CD4-positive, alpha-beta T cell treated with Interleukin-10 for 1 hour (primary cell): ENCODE measurements at regions not wholly inside any gene's neighbourhood (a gene's known extent, or its start where the extent isn't known, plus 50 kb on each side); places are given as distances from the start of the nearest gene placed in this dataset.
"Not testable (repeated sequence)": the region's sequence is repeated elsewhere in the genome, so short reads cannot be mapped to it uniquely, and the experiment has no call there.

Experiments used
- DNase-seq: peaks from one replicate; pipeline ENCODE4 v3.0.0-alpha.2; 2020

DNA sequence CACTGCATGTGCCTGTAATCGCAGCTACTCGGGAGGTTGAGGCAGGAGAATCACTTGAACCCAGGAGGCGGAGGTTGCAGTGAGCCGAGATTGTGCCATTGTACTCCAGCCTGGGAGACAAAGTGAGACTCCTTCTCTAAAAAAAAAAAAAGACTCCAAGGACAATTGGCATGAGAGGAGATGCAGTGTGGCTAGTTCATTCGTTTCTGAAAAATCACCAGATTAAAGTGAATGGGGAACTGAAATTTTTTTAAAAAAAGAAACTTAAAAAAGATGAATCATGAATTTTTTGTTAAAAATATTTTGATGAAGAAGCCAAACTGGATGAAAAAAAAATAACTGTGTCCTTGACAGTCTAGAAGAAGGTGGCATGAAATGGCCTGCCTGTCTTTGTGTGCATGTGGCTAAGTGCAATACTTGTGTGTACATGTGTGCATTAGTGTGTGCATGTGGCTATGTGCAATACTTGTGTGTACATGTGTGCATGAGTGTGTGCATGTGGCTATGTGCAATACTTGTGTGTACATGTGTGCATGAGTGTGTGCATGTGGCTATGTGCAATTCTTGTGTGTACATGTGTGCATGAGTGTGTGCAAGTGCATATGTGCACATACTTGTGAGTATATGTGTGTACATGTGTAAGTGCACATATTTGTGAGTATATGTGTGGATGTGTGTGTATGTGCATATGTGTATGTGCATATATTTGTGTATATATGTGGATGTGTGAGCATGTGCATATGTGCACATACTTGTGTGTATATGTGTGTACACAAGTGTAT is 391.7 kb upstream of the KLF6 start:
- no peak for DNase-seq

DNA sequence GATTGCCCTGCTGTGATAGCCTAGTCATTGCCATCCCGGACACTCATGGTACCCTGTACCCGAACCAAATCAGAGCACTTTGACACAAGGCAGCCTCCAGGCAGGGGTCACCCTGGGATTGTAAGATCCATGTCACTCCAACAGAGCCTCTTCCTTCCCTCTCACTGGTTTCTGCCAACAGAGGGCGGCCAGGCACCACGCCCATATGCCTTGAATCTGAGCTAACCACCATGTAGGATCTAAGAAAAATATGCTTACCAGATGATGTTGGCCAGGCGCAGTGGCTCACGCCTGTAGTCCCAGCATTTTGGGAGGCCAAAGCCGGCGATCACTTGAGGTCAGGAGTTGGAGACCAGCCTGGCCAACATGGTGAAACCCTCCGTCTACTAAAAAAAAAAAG is 389.2 kb upstream of the KLF6 start:
- no peak for DNase-seq

- no peak for DNase-seq
These were observed 385.8 kb upstream of the KLF6 start for GRCh38 chr10:4170633-4171314.

- DNase-seq: no peak
These were observed 385.2 kb upstream of the KLF6 start for GRCh38 chr10:4170181-4170580.

GRCh38 chr10:4169448-4169847 is 384.4 kb upstream of the KLF6 start:
- DNase-seq: no peak

GRCh38 chr10:4167216-4167615 is 382.2 kb upstream of the KLF6 start:
- DNase-seq: no peak

DNA sequence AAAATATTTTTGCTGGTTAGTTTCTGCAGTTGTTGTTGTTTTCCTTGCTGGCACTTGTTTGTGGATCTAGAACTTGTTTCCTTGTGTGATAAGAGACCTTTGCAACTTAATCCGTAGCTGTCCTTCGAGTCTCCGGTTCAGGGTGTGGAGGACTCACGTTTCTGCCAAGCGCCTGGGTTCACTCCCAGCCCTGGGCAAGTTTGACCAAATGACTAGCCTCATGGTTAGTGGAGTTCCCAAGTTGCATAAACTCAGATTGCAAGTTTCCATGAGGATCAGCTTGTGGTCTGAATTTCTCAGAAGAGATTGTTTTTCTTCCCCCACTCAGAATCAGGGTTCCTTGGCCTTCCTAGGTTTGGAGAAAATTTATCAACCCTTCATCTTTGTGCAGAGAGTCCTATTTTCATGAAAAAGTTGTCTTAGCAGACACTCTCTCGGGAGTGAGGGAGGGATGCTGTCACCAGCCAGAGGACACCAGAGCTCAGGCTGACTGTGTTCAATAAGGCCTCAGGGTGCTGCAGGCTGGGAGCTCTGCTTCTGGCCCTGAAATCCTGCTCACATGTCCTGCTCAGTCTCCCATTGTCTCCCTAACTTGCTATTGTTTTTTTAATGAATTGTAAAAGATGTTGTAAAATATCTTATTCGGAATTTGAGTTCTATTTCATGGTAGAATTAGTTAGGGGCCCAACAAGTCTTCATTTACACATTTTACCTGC is 377.7 kb upstream of the KLF6 start:
- no peak for DNase-seq

- no peak for DNase-seq
These were observed 374.2 kb upstream of the KLF6 start for GRCh38 chr10:4159173-4159572.

GRCh38 chr10:4154191-4154715 is 369.2 kb upstream of the KLF6 start:
- peak; percentile 48 for DNase-seq

- no peak for DNase-seq
These were observed 366.5 kb upstream of the KLF6 start for GRCh38 chr10:4151466-4151865.

DNA sequence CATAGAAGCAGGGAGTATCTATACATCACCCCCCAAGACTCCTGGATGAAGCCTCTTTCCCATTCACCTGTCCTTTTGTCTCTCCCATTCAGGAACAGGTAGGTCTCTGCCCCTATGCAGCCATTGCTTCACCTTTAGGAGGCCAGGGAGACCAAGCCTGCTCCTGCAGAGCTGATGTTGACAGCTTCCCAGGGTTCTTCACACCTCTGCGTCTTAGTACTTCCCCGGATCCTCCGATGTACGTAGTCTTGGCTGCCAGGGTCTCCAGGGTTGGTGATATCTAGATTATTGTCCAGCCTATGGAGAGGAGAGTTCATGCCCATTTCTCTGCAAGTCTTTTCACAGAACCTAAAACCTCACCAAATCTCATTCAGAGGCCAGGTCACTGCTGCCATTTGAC is 365.7 kb upstream of the KLF6 start:
- DNase-seq: no peak

GRCh38 chr10:4149460-4149859 is 364.5 kb upstream of the KLF6 start:
- not testable (repeated sequence) for DNase-seq

DNA sequence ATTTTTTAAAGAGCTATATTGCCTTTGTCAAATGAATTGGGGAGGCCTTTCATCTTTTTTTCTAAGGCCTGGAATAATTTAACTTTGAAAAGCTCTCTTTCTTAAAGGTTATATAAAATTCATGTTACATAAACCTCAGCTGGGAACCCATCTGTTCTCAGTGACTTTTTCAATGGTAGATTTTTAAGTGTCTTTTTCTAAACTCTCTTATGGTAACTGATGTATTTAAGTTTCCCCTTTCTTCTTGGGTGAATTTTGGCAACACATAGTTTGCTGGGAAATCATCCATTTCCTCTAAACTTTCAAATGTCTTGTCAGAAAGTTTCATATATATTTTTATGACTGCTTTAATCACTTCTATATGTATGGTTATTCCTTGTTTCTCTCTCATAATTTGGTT is 362.2 kb upstream of the KLF6 start:
- no peak for DNase-seq

- DNase-seq: no peak
These were observed 359.8 kb upstream of the KLF6 start for GRCh38 chr10:4144817-4145216.

DNA sequence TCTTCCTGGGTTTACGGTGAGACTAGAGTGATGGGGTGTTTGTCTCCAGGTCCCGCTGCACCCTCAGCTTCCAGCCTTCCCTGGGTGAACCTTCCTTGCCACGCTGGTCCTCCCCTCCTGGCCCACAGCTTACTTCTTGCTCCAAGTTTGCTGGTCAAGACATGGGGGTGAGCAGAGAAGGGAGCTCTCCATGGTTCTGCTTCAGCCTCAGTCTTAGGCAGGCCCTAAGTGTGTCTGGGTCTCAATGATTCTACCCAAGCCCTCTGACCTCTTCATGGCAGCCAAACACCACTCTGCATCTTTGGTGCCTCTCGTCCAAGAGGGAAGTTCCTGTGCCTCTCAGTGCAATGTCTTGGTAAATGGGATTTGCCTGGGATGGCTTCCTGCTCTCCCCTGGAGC is 356.5 kb upstream of the KLF6 start:
- DNase-seq: no peak

- no peak for DNase-seq
These were observed 353.2 kb upstream of the KLF6 start for GRCh38 chr10:4138146-4138721.

GRCh38 chr10:4137299-4137698 is 352.3 kb upstream of the KLF6 start:
- DNase-seq: no peak

- DNase-seq: no peak
These were observed 351.1 kb upstream of the KLF6 start for GRCh38 chr10:4136121-4136520.

DNA sequence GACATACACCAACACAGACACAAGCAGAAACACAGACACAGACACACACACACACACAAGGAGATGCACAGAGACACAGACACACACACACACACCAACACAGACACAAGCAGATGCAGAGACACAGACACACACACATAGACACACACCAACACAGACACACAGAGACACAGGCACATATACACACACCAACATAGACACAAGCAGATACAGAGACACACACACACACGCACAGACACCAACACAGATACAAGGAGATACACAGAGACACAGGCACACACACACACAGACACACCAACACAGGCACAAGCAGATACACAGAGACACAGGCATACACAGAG is 347.2 kb upstream of the KLF6 start:
- DNase-seq: no peak

DNA sequence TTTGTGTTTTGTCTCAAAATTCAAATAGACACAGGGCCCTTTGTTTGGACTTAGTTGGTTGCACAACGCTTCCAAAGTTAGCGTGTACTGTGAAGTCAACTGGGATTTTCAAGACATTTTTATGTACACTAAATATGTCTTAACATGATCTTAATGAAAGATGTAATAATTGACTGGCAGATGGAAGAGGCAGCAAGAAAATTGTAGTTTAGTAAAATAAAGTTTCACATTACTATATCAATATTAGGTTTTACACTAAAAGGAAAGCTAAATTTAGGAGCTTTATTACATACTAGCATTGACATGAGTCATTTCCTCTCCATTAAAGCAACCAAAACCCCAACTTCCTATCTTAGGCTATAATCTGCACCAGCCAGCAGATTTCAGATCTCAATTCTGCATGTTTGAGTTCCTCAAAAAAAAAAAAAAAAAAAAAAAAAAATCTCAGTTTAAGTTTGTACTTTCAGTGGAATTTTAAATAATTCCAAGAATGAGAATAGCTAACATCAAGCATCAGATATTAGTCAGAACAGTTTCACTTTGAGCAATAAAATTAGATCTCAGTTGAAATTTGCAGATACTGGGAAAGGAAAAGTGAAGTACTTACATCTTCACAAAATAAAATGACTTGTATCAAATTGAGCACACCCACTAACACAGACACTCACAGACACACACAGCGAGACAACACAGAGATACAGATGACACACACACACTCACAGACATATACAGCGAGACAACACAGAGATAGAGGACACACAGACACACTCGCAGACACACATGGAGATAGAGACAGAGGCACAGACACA is 346.6 kb upstream of the KLF6 start:
- peak; percentile 82 for DNase-seq

DNA sequence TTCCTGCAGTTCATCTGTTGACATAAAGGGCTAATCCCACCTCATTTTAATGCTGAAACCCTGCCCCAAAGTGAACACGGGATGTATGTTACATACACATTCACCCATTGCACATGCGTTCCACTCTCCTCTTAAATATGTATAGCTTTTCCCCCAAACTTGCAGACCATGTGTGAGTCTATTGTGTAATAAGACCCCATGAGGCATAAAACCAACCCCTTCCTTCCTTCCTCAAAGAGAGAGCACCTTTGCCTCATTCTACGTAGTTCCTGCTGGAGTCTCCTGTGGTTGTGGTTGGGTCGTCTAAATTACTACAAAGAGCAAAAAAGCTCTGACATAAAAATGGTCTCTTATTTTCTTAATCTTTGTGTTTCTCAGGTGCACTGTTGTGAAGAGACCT is 345.7 kb upstream of the KLF6 start:
- DNase-seq: peak; percentile 52

- no peak for DNase-seq
These were observed 345.0 kb upstream of the KLF6 start for GRCh38 chr10:4129866-4130477.
